ENCODE measurements at regions not wholly inside any gene's neighbourhood (a gene's known extent, or its start where the extent isn't known, plus 50 kb on each side); places are given as distances from the start of the nearest gene placed in this dataset.
A peak's percentile ranks its signal among the peaks of the same experiment; 100 is the strongest.

- H3K36me3 ChIP-seq, result no peaks in the 10 kb centered on the region
- 39 to 46% methylated on average over 14 of the region's 14 CpGs for WGBS, 2 donors
- peak overlapping the region; percentile 40 to 87 (median 71) for H3K27ac ChIP-seq
- intact Hi-C loops (cut with DNase I), result loop anchor here in 2 of 10 donors (2.0 kb wide), 2 partner anchors 45 to 47 kb away; no protein-coding TSS in a partner anchor
- H3K4me3 ChIP-seq, result peak overlapping the region in 4 of 10 donors; percentile 12 to 32 (median 26)
- H3K9me3 ChIP-seq, result peaks cover 0 to 6% (median 0%) of the 10 kb centered on the region in 11 donors
- TF ChIP-seq CTCF (IDR thresholded peaks at IDR 0.05), result no peak
- H3K4me1 ChIP-seq, result peaks cover 0 to 21% (median 0%) of the 10 kb centered on the region in 9 donors
- DNase-seq (peak; percentile 33 to 50), ATAC-seq (peak; percentile 30 to 88 (median 84))
- H3K27me3 ChIP-seq, result peaks cover 0 to 54% (median 0%) of the 10 kb centered on the region in 7 donors
These were observed 578.0 kb downstream of the BCOR start for GRCh38 chrX:39519566-39520301.

- Histone ChIP-seq H3K4me3 (no peak overlapping the region), H3K27me3 (peaks cover 0 to 5% (median 0%) of the 10 kb centered on the region in 7 donors), H3K4me1 (no peaks in the 10 kb centered on the region), H3K27ac (no peak overlapping the region), H3K9me3 (peaks cover 0 to 10% (median 0%) of the 10 kb centered on the region in 11 donors), H3K36me3 (no peaks in the 10 kb centered on the region)
- no peak for TF ChIP-seq CTCF (IDR thresholded peaks at IDR 0.05)
- DNase-seq, result no peak
- no peak for ATAC-seq
- intact Hi-C loops (cut with DNase I), result no loop called here
- WGBS, 2 donors, result 96 to 98% methylated on average over 3 of the region's 3 CpGs
These were observed 572.0 kb downstream of the BCOR start for GRCh38 chrX:39525758-39526157.

- Histone ChIP-seq H3K27ac (no peak overlapping the region), H3K4me1 (no peaks in the 10 kb centered on the region), H3K27me3 (peaks cover 0 to 5% (median 0%) of the 10 kb centered on the region in 7 donors), H3K36me3 (no peaks in the 10 kb centered on the region), H3K9me3 (peaks cover 0 to 16% (median 0%) of the 10 kb centered on the region in 11 donors), H3K4me3 (no peak overlapping the region)
- intact Hi-C loops (cut with DNase I), result no loop called here
- WGBS, 2 donors, result 77 to 82% methylated on average over 3 of the region's 3 CpGs
- ATAC-seq (peak in 3 of 8 donors; percentile 34 to 64 (median 37)), DNase-seq (no peak)
- no peak for TF ChIP-seq CTCF (IDR thresholded peaks at IDR 0.05)
These were observed 570.7 kb downstream of the BCOR start for GRCh38 chrX:39527025-39527424.

- no peaks in the 10 kb centered on the region for H3K4me1 ChIP-seq
- peaks cover 0 to 16% (median 0%) of the 10 kb centered on the region in 11 donors for H3K9me3 ChIP-seq
- H3K4me3 ChIP-seq, result no peak overlapping the region
- H3K36me3 ChIP-seq, result no peaks in the 10 kb centered on the region
- ATAC-seq, result no peak
- no peak overlapping the region for H3K27ac ChIP-seq
- no peak for TF ChIP-seq CTCF (IDR thresholded peaks at IDR 0.05)
- no peak for DNase-seq
- WGBS, 2 donors, result 89 to 93% methylated on average over 9 of the region's 9 CpGs
- intact Hi-C loops (cut with DNase I), result no loop called here
- peaks cover 0 to 5% (median 0%) of the 10 kb centered on the region in 7 donors for H3K27me3 ChIP-seq
These were observed 569.4 kb downstream of the BCOR start for GRCh38 chrX:39528161-39528916.

Data from heart right ventricle (tissue), 16 donors.